Tibial nerve (tissue), 3 donors: ENCODE measurements at regions not wholly inside any gene's neighbourhood (a gene's known extent, or its start where the extent isn't known, plus 50 kb on each side); places are given as distances from the start of the nearest gene placed in this dataset.

ENCODE experiments used
- CTCF ChIP-seq, 5 experiments: fragments of 200-600 bp in 3 of 5; fragments of 450-650 bp in 2 of 5; sonication (generic) in 3 of 5; IDR thresholded peaks; one replicate each; pipeline ENCODE4 v1.5.1; 2016 to 2019; ENCODE audit warnings: antibody characterized with exemption in 5 of 5, mild to moderate bottlenecking in 3 of 5, moderate library complexity in 2 of 5
- POLR2A ChIP-seq, 2 donors: fragments of 450-650 bp; IDR thresholded peaks; one replicate each; pipeline ENCODE4 v1.6.1; 2017; ENCODE audit warnings: antibody characterized with exemption in 2 of 2, mild to moderate bottlenecking in 2 of 2, moderate library complexity in 2 of 2

DNA sequence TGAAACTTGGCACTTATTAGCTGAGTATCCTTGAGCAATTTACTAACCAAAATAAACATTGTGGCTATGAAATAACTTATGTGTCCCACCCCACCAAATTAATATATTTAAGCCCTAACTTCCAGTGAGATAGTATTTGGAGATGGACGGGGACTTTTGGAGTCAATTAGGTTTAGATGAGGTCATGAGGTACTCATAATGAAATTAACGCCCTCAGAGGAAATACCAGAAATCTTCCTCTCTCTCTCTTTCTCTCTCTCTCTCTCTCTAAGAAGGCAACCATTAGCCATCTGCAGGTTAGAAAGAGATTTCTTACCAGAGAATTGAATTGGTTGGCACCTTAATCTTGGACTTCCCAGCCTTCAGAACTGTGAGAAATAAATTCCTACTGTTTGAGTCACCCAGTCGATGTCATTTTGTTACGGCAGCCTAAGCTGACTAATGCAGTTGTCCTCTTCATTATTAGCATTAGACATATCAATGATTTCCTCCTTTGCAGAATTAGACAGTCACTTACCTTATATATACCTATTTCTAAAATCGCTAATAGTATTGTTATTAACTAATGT, 1284.0 kb downstream of the FAM181B start:
- TF ChIP-seq CTCF (IDR thresholded peaks at IDR 0.05) (no peak), POLR2A (IDR thresholded peaks at IDR 0.05) (no peak)
